ENCODE measurements at regions not wholly inside any gene's neighbourhood (a gene's known extent, or its start where the extent isn't known, plus 50 kb on each side); places are given as distances from the start of the nearest gene placed in this dataset.

GRCh38 chr13:74389056-74389455 is 254.9 kb upstream of the KLF12 start:
- TF ChIP-seq YY1 (IDR thresholded peaks at IDR 0.05; ENCODE audit: low read depth) (no peak), TAF1 (IDR thresholded peaks at IDR 0.05; ENCODE audit: low read depth) (no peak)

- TF ChIP-seq TEAD4 (IDR thresholded peaks at IDR 0.05) = no peak
- no peak for TF ChIP-seq MAX (IDR thresholded peaks at IDR 0.05)
- TF ChIP-seq ZBTB7A (IDR thresholded peaks at IDR 0.05; ENCODE audit: low read depth) = no peak
- no peak for TF ChIP-seq RAD21 (IDR thresholded peaks at IDR 0.05; ENCODE audit: low read depth)
- TF ChIP-seq CEBPB (IDR thresholded peaks at IDR 0.05) = no peak
- no peak for TF ChIP-seq YY1 (IDR thresholded peaks at IDR 0.05; ENCODE audit: low read depth)
- no peak for TF ChIP-seq CREB1 (IDR thresholded peaks at IDR 0.05; ENCODE audit: low read depth)
These were observed 254.4 kb upstream of the KLF12 start for GRCh38 chr13:74388626-74389025.

- no peak for TF ChIP-seq REST (IDR thresholded peaks at IDR 0.05; ENCODE audit: low read depth)
- no peak for TF ChIP-seq CEBPB (IDR thresholded peaks at IDR 0.05)
- no peak for TF ChIP-seq FOXM1 (IDR thresholded peaks at IDR 0.05; ENCODE audit: borderline replicate concordance, low read depth)
- TF ChIP-seq EGR1 (IDR thresholded peaks at IDR 0.05) = no peak
- TF ChIP-seq TCF12 (IDR thresholded peaks at IDR 0.05; ENCODE audit: low read depth) = no peak
- TF ChIP-seq TAF1 (IDR thresholded peaks at IDR 0.05; ENCODE audit: low read depth) = no peak
- no peak for TF ChIP-seq EP300 (IDR thresholded peaks at IDR 0.05; ENCODE audit: borderline replicate concordance)
These were observed 238.3 kb upstream of the KLF12 start for GRCh38 chr13:74372511-74372910.

GRCh38 chr13:74367193-74367592 is 233.0 kb upstream of the KLF12 start:
- no peak for TF ChIP-seq MAX (IDR thresholded peaks at IDR 0.05)
- no peak for TF ChIP-seq USF1 (IDR thresholded peaks at IDR 0.05)
- TF ChIP-seq YY1 (IDR thresholded peaks at IDR 0.05; ENCODE audit: low read depth) = no peak
- no peak for TF ChIP-seq REST (IDR thresholded peaks at IDR 0.05; ENCODE audit: low read depth)
- no peak for TF ChIP-seq EGR1 (IDR thresholded peaks at IDR 0.05)
- TF ChIP-seq CEBPB (IDR thresholded peaks at IDR 0.05) = no peak
- TF ChIP-seq TCF12 (IDR thresholded peaks at IDR 0.05; ENCODE audit: low read depth) = no peak
- TF ChIP-seq TAF1 (IDR thresholded peaks at IDR 0.05; ENCODE audit: low read depth) = no peak
- TF ChIP-seq FOXM1 (IDR thresholded peaks at IDR 0.05; ENCODE audit: borderline replicate concordance, low read depth) = no peak
- no peak for TF ChIP-seq ZBTB7A (IDR thresholded peaks at IDR 0.05; ENCODE audit: low read depth)
- no peak for TF ChIP-seq CREB1 (IDR thresholded peaks at IDR 0.05; ENCODE audit: low read depth)
- TF ChIP-seq TEAD4 (IDR thresholded peaks at IDR 0.05) = no peak
- TF ChIP-seq NFIC (IDR thresholded peaks at IDR 0.05) = no peak
- no peak for TF ChIP-seq EP300 (IDR thresholded peaks at IDR 0.05; ENCODE audit: borderline replicate concordance)
- no peak for TF ChIP-seq RAD21 (IDR thresholded peaks at IDR 0.05; ENCODE audit: low read depth)

GRCh38 chr13:74361274-74361673 is 227.1 kb upstream of the KLF12 start:
- TF ChIP-seq TCF12 (IDR thresholded peaks at IDR 0.05; ENCODE audit: low read depth) (no peak), CEBPB (IDR thresholded peaks at IDR 0.05) (no peak), USF1 (IDR thresholded peaks at IDR 0.05) (no peak), YY1 (IDR thresholded peaks at IDR 0.05; ENCODE audit: low read depth) (no peak), NFIC (IDR thresholded peaks at IDR 0.05) (no peak), EGR1 (IDR thresholded peaks at IDR 0.05) (no peak), EP300 (IDR thresholded peaks at IDR 0.05; ENCODE audit: borderline replicate concordance) (no peak), RAD21 (IDR thresholded peaks at IDR 0.05; ENCODE audit: low read depth) (no peak), ZBTB7A (IDR thresholded peaks at IDR 0.05; ENCODE audit: low read depth) (no peak), TAF1 (IDR thresholded peaks at IDR 0.05; ENCODE audit: low read depth) (no peak), FOXM1 (IDR thresholded peaks at IDR 0.05; ENCODE audit: borderline replicate concordance, low read depth) (no peak), MAX (IDR thresholded peaks at IDR 0.05) (no peak), REST (IDR thresholded peaks at IDR 0.05; ENCODE audit: low read depth) (no peak), TEAD4 (IDR thresholded peaks at IDR 0.05) (no peak), CREB1 (IDR thresholded peaks at IDR 0.05; ENCODE audit: low read depth) (no peak)

Measured in Ishikawa (cell line).